ENCODE measurements at regions not wholly inside any gene's neighbourhood (a gene's known extent, or its start where the extent isn't known, plus 50 kb on each side); places are given as distances from the start of the nearest gene placed in this dataset.

GRCh38 chr3:127367593-127367992, 79.7 kb upstream of the PRR20G start:
- H3K18ac ChIP-seq (ENCODE audit: low read depth, low read length), result no peak overlapping the region
- CTCF ChIA-PET, result no interaction called here
- no peak overlapping the region for H3K4me2 ChIP-seq (ENCODE audit: low read depth, low read length)
- no CpG with 5 or more reads among the region's 13 CpGs for WGBS, 2 experiments (ENCODE audit: extremely low coverage in 2 of 2, insufficient read length in 1 of 2)
- peaks cover 9% of the 10 kb centered on the region; the same call in 1 of the 2 replicates for H3K27me3 ChIP-seq (ENCODE audit: control insufficient read depth, insufficient read depth, low read length)
- H3K23ac ChIP-seq (ENCODE audit: low read depth, low read length), result no peak overlapping the region
- H2BK120ac ChIP-seq (ENCODE audit: low read depth, low read length), result no peak overlapping the region
- no peaks in the 10 kb centered on the region for H3K79me1 ChIP-seq (ENCODE audit: low read depth in 1 of 2, low read length in 2 of 2)
- H3K4ac ChIP-seq (ENCODE audit: low read depth, low read length), result no peak overlapping the region
- TF ChIP-seq MAZ (IDR thresholded peaks at IDR 0.05; ENCODE audit: borderline replicate concordance, low read depth, low read length), result no peak
- TF ChIP-seq MXI1 (IDR thresholded peaks at IDR 0.05; ENCODE audit: borderline replicate concordance, low read depth, low read length), result no peak
- TF ChIP-seq NFE2L2 (IDR thresholded peaks at IDR 0.05; ENCODE audit: low read depth, low read length), result no peak
- no peak for TF ChIP-seq RCOR1 (IDR thresholded peaks at IDR 0.05; ENCODE audit: insufficient replicate concordance, low read length)
- no peak for TF ChIP-seq FOS (IDR thresholded peaks at IDR 0.05; ENCODE audit: low read depth, low read length)
- no peak for TF ChIP-seq CTCF (conservative IDR thresholded peaks at IDR 0.05; ENCODE audit: low read depth, low read length)
- TF ChIP-seq SMC3 (IDR thresholded peaks at IDR 0.05; ENCODE audit: low read depth, low read length), result no peak
- no peak for TF ChIP-seq CEBPB (IDR thresholded peaks at IDR 0.05; ENCODE audit: low read depth, low read length)
- TF ChIP-seq USF2 (IDR thresholded peaks at IDR 0.05; ENCODE audit: low read depth, low read length), result no peak
- no peak for TF ChIP-seq CHD1 (IDR thresholded peaks at IDR 0.05; ENCODE audit: low read depth, low read length)
- no peak for TF ChIP-seq POLR2A (IDR thresholded peaks at IDR 0.05; ENCODE audit: low read depth, low read length)
- TF ChIP-seq ELK1 (IDR thresholded peaks at IDR 0.05; ENCODE audit: borderline replicate concordance, low read depth, low read length), result no peak
- no peak for TF ChIP-seq RAD21 (IDR thresholded peaks at IDR 0.05; ENCODE audit: low read length)
- H3K14ac ChIP-seq (replicated peaks; ENCODE audit: low read depth, low read length), result no peak overlapping the region
- no peak overlapping the region for H3K4me3 ChIP-seq (ENCODE audit: insufficient read depth, low read depth, low read length)
- H3K36me3 ChIP-seq (ENCODE audit: control insufficient read depth, insufficient read depth, low read length), result no peaks in the 10 kb centered on the region
- intact Hi-C loops (cut with micrococcal nuclease) (no loop called here), in situ Hi-C loops (cut with MboI; ENCODE audit: low sequenced_read_pairs) (no loop called here), dilution Hi-C loops (cut with HindIII; ENCODE audit: low sequenced_read_pairs, unreplicated experiment) (no loop called here)
- no peak overlapping the region for H2BK5ac ChIP-seq (ENCODE audit: low read depth, low read length, poor library complexity, severe bottlenecking)
- DNase-seq, result no peak
- no peak overlapping the region for H4K8ac ChIP-seq (ENCODE audit: low read depth in 2 of 2, low read length in 2 of 2)
- no peak for ATAC-seq (ENCODE audit: low read depth)
- no peak overlapping the region for H4K91ac ChIP-seq (ENCODE audit: insufficient read depth, low read depth, low read length)
- H4K5ac ChIP-seq (ENCODE audit: low read depth, low read length), result no peak overlapping the region
- no peaks in the 10 kb centered on the region for H3K4me1 ChIP-seq (ENCODE audit: control insufficient read depth, insufficient read depth, low read length)
- no peaks in the 10 kb centered on the region for H3K9me1 ChIP-seq (ENCODE audit: insufficient read depth, low read length)
- no peak overlapping the region for H2AK5ac ChIP-seq (ENCODE audit: low read depth, low read length)
- H3K9ac ChIP-seq (ENCODE audit: low read depth, low read length), result no peak overlapping the region
- H4K20me1 ChIP-seq (ENCODE audit: insufficient read depth, low read length), result no peaks in the 10 kb centered on the region
- no peak overlapping the region for H2BK15ac ChIP-seq (ENCODE audit: low read depth, low read length)
- POLR2A ChIA-PET (ENCODE audit: unreplicated experiment), result no interaction called here
- H3K56ac ChIP-seq (ENCODE audit: extremely low read depth, insufficient read depth, low read length), result no peak overlapping the region
- H2BK20ac ChIP-seq (ENCODE audit: low read depth, low read length), result no peak overlapping the region
- no peak overlapping the region for H2AFZ ChIP-seq (replicated peaks; ENCODE audit: low read length, poor library complexity)
- H3K9me3 ChIP-seq (ENCODE audit: control insufficient read depth, insufficient read depth, low read length), result no peaks in the 10 kb centered on the region
- no TSS peak for BruUV-seq (replicated peaks)
- no peak overlapping the region for H2AK9ac ChIP-seq (replicated peaks; ENCODE audit: low read depth, low read length, poor library complexity)
- H3K27ac ChIP-seq (ENCODE audit: insufficient read depth, low read length), result no peak overlapping the region

Measured in IMR-90 (cell line).